Neural cell (in vitro differentiated cells): ENCODE measurements at regions not wholly inside any gene's neighbourhood (a gene's known extent, or its start where the extent isn't known, plus 50 kb on each side); places are given as distances from the start of the nearest gene placed in this dataset.
"Not testable (repeated sequence)": the region's sequence is repeated elsewhere in the genome, so short reads cannot be mapped to it uniquely, and the experiment has no call there.

Experiments used
- H2AFZ ChIP-seq: fragments of 200-600, 300-800 bp; sonication (generic), shearing (Covaris generic); 2 replicates; pipeline ENCODE4 v1.6.0; 2014; ENCODE audit warnings: low read depth, mild to moderate bottlenecking, antibody characterized with exemption, low read length, moderate library complexity
- H3F3A ChIP-seq: fragments of 200-600 bp; shearing (Covaris generic); 2 replicates; pipeline ENCODE4 v1.6.1; 2016; ENCODE audit warnings: mild to moderate bottlenecking, moderate library complexity, mixed read lengths, antibody characterized with exemption, low read length; ENCODE audit not compliant: insufficient read depth, poor library complexity, severe bottlenecking
- H3K27ac ChIP-seq: fragments of 200-600, 300-800 bp; sonication (generic), shearing (Covaris generic); 2 replicates; pipeline ENCODE4 v1.5.1; 2014; ENCODE audit warnings: mild to moderate bottlenecking, low read length, moderate library complexity
- H3K27me3 ChIP-seq: fragments of 300-800, 200-600 bp; sonication (generic), shearing (Covaris generic); 2 replicates; pipeline ENCODE4 v1.6.0; 2014; ENCODE audit warnings: mild to moderate bottlenecking, low read depth, low read length, moderate library complexity; ENCODE audit not compliant: insufficient read depth
- H3K36me3 ChIP-seq: fragments of 300-800, 200-600 bp; sonication (generic), shearing (Covaris generic); 2 replicates; pipeline ENCODE4 v1.5.1; 2014; ENCODE audit warnings: mild to moderate bottlenecking, antibody characterized with exemption, low read length, moderate library complexity; ENCODE audit not compliant: insufficient read depth
- H3K4me2 ChIP-seq: fragments of 300-800, 200-600 bp; sonication (generic), shearing (Covaris generic); 2 replicates; pipeline ENCODE4 v1.6.0; 2014; ENCODE audit warnings: mild to moderate bottlenecking, low read length
- H3K4me3 ChIP-seq: fragments of 300-800, 200-600 bp; sonication (generic), shearing (Covaris generic); 2 replicates; pipeline ENCODE4 v1.5.1; 2014; ENCODE audit warnings: mild to moderate bottlenecking, low read length, moderate library complexity
- H3K79me2 ChIP-seq: fragments of 200-600 bp; shearing (Covaris generic); replicated peaks from 2 replicates; pipeline ENCODE4 v1.6.0; 2014; ENCODE audit warnings: mild to moderate bottlenecking, low read length, moderate library complexity; ENCODE audit not compliant: insufficient read depth
- H3K9ac ChIP-seq: fragments of 300-800, 200-600 bp; sonication (generic), shearing (Covaris generic); 2 replicates; pipeline ENCODE4 v1.6.1; 2016; ENCODE audit warnings: mild to moderate bottlenecking, low read length, mixed read lengths
- H3K9me2 ChIP-seq: fragments of 200-600 bp; shearing (Covaris generic); 2 replicates; pipeline ENCODE4 v1.6.1; 2016; ENCODE audit warnings: mild to moderate bottlenecking, low read length, mixed read lengths; ENCODE audit not compliant: insufficient read depth
- H3K9me3 ChIP-seq: fragments of 200-600, 300-800 bp; sonication (generic), shearing (Covaris generic); 2 replicates; pipeline ENCODE4 v1.6.1; 2016; ENCODE audit warnings: mild to moderate bottlenecking, mixed run types, low read length, moderate library complexity, mixed read lengths
- H4K20me1 ChIP-seq: fragments of 200-600 bp; shearing (Covaris generic); 2 replicates; pipeline ENCODE4 v1.6.1; 2016; ENCODE audit warnings: mild to moderate bottlenecking, mixed run types; ENCODE audit not compliant: insufficient read depth
- EP300 ChIP-seq: fragments of 450-650 bp; conservative IDR thresholded peaks from 2 replicates; pipeline ENCODE4 v1.6.1; 2014; ENCODE audit warnings: antibody characterized with exemption, mild to moderate bottlenecking, moderate library complexity; ENCODE audit not compliant: poor library complexity, severe bottlenecking
- EZH2 ChIP-seq: fragments of 200-600, 300-800 bp; shearing (Covaris generic), sonication (generic); IDR thresholded peaks from 2 replicates; pipeline ENCODE4 v1.6.1; 2014; ENCODE audit warnings: antibody characterized with exemption, low read length, borderline replicate concordance, mild to moderate bottlenecking; ENCODE audit not compliant: insufficient read depth, poor library complexity, severe bottlenecking
- MXI1 ChIP-seq: fragments of 450-650 bp; conservative IDR thresholded peaks from 2 replicates; pipeline ENCODE4 v1.6.1; 2014; ENCODE audit warnings: antibody characterized with exemption, mild to moderate bottlenecking; ENCODE audit not compliant: poor library complexity, severe bottlenecking
- POLR2AphosphoS5 ChIP-seq: IDR thresholded peaks from 2 replicates; pipeline ENCODE4 v1.6.1; 2012
- RAD21 ChIP-seq: fragments of 450-650 bp; conservative IDR thresholded peaks from 2 replicates; pipeline ENCODE4 v1.6.1; 2014; ENCODE audit warnings: antibody characterized with exemption, mild to moderate bottlenecking, moderate library complexity
- SMC3 ChIP-seq: fragments of 450-650 bp; conservative IDR thresholded peaks from 2 replicates; pipeline ENCODE4 v1.6.1; 2014; ENCODE audit warnings: antibody characterized with exemption, mild to moderate bottlenecking, moderate library complexity; ENCODE audit not compliant: poor library complexity
- TAF1 ChIP-seq: IDR thresholded peaks from 2 replicates; pipeline ENCODE4 v1.6.1; 2012; ENCODE audit warnings: low read depth
- TF ChIP-seq, protein P1 (sequence below): IDR thresholded peaks from 2 replicates; pipeline ENCODE4 v1.6.1; 2012; ENCODE audit warnings: borderline replicate concordance
- TF ChIP-seq, protein P2 (sequence below): fragments of 450-650 bp; IDR thresholded peaks from 2 replicates; pipeline ENCODE4 v1.5.1; 2014; ENCODE audit warnings: antibody characterized with exemption, mild to moderate bottlenecking, moderate library complexity; ENCODE audit not compliant: poor library complexity, severe bottlenecking

DNA sequence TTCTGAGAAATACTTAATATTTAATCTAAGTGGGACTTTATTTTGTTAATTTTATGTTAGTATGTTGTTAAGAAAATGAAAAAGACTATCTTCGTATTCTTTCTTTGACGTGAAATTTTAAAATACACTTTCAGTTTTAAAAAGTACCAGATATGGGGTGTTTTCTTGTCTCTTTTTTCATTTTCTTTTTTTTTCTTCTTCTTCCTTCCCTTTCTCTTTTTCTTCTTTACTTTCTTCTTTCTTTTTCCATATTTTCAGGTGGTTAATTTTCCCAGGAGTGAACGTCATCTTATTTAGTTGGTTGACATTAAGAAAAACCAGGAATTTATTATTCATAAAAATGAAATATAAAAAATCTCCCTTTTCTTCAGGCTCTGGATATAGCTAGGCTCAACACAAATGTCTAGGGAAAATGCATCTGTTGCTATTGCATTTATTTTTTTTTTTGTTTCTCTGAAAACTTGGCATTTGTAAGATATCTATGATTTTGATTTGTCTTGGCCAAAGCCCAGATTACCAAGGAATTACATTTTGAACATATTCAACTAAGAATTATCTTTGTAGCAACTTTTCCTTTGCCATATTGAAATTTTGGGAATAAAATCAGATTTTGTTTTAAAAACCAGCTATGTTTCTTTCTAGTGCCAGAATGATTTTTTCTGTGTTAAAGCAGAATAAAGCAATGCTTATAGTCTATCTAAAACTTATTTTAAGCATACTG, 241.3 kb upstream of the FOXP2 start:
- Histone ChIP-seq H3F3A (no peaks in the 10 kb centered on the region), H3K79me2 (no peaks in the 10 kb centered on the region), H3K27ac (no peak overlapping the region), H3K9ac (no peak overlapping the region), H3K4me2 (no peak overlapping the region), H3K9me3 (no peaks in the 10 kb centered on the region), H3K36me3 (no peaks in the 10 kb centered on the region), H3K4me3 (no peak overlapping the region), H4K20me1 (no peaks in the 10 kb centered on the region), H3K27me3 (no peaks in the 10 kb centered on the region), H3K9me2 (no peaks in the 10 kb centered on the region), H2AFZ (no peak overlapping the region)
- TF ChIP-seq TAF1 = no peak
- TF ChIP-seq POLR2AphosphoS5 = no peak
- TF ChIP-seq, protein P1, sequence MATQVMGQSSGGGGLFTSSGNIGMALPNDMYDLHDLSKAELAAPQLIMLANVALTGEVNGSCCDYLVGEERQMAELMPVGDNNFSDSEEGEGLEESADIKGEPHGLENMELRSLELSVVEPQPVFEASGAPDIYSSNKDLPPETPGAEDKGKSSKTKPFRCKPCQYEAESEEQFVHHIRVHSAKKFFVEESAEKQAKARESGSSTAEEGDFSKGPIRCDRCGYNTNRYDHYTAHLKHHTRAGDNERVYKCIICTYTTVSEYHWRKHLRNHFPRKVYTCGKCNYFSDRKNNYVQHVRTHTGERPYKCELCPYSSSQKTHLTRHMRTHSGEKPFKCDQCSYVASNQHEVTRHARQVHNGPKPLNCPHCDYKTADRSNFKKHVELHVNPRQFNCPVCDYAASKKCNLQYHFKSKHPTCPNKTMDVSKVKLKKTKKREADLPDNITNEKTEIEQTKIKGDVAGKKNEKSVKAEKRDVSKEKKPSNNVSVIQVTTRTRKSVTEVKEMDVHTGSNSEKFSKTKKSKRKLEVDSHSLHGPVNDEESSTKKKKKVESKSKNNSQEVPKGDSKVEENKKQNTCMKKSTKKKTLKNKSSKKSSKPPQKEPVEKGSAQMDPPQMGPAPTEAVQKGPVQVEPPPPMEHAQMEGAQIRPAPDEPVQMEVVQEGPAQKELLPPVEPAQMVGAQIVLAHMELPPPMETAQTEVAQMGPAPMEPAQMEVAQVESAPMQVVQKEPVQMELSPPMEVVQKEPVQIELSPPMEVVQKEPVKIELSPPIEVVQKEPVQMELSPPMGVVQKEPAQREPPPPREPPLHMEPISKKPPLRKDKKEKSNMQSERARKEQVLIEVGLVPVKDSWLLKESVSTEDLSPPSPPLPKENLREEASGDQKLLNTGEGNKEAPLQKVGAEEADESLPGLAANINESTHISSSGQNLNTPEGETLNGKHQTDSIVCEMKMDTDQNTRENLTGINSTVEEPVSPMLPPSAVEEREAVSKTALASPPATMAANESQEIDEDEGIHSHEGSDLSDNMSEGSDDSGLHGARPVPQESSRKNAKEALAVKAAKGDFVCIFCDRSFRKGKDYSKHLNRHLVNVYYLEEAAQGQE = no peak
- no peak for TF ChIP-seq SMC3
- no peak for TF ChIP-seq EP300
- TF ChIP-seq, protein P2, sequence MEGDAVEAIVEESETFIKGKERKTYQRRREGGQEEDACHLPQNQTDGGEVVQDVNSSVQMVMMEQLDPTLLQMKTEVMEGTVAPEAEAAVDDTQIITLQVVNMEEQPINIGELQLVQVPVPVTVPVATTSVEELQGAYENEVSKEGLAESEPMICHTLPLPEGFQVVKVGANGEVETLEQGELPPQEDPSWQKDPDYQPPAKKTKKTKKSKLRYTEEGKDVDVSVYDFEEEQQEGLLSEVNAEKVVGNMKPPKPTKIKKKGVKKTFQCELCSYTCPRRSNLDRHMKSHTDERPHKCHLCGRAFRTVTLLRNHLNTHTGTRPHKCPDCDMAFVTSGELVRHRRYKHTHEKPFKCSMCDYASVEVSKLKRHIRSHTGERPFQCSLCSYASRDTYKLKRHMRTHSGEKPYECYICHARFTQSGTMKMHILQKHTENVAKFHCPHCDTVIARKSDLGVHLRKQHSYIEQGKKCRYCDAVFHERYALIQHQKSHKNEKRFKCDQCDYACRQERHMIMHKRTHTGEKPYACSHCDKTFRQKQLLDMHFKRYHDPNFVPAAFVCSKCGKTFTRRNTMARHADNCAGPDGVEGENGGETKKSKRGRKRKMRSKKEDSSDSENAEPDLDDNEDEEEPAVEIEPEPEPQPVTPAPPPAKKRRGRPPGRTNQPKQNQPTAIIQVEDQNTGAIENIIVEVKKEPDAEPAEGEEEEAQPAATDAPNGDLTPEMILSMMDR = no peak
- TF ChIP-seq MXI1 = no peak
- TF ChIP-seq RAD21 = no peak

DNA sequence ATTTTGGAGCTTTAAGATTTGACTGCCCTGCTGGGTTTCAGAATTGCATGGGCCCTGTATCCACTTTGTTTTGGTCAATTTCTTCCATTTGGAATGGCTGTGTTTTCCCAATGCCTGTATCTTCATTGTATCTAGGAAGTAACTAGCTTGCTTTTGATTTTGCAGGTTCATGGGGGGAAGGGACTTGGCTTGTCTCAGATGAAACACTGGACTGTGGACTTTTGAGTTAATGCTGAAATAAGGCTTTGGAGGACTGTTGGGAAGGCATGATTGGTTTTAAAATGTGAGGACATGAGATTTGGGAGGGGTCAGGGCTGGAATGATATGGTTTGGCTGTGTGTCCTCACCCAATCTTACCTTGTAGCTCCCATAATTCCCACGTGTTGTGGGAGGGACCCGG, 245.2 kb upstream of the FOXP2 start:
- not testable (repeated sequence) for H4K20me1 ChIP-seq, H2AFZ ChIP-seq, H3K36me3 ChIP-seq, H3K4me2 ChIP-seq, H3K4me3 ChIP-seq, H3K27me3 ChIP-seq, H3K9ac ChIP-seq, H3K9me3 ChIP-seq, H3K9me2 ChIP-seq, H3K27ac ChIP-seq, H3K79me2 ChIP-seq, H3F3A ChIP-seq

DNA sequence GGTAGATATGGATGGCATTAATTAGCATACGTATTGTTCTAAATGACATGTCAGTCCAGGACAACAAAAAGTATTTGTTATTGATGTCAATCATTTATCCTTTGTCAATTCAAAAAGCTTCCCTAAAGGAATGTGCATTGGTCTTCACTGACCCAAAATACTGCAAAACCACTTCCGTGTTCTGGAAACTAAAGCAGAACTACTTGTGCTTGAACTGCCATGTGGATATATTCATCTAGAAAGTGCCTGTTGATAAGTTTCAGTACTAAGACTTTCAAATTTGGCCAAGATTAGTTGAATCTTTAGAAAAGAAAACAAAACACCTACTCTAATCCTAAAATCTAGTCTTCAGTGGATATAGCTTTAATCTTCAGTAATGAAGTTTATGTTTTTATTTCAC, 242.1 kb upstream of the PPP1R3A start:
- no peak overlapping the region for H3K9ac ChIP-seq

More for the DNA sequence above, 242.1 kb upstream of the PPP1R3A start:
- Histone ChIP-seq H3K27ac (no peak overlapping the region), H3F3A (no peaks in the 10 kb centered on the region), H3K4me3 (no peak overlapping the region), H3K9me3 (no peaks in the 10 kb centered on the region), H3K4me2 (no peak overlapping the region), H3K79me2 (no peaks in the 10 kb centered on the region), H4K20me1 (no peaks in the 10 kb centered on the region), H3K9me2 (no peaks in the 10 kb centered on the region), H2AFZ (no peak overlapping the region), H3K36me3 (no peaks in the 10 kb centered on the region), H3K27me3 (no peaks in the 10 kb centered on the region)
- no peak for TF ChIP-seq SMC3
- no peak for TF ChIP-seq RAD21
- TF ChIP-seq, protein P1 = no peak
- no peak for TF ChIP-seq TAF1
- TF ChIP-seq POLR2AphosphoS5 = no peak
- TF ChIP-seq, protein P2 = no peak
- TF ChIP-seq EP300 = no peak
- no peak for TF ChIP-seq EZH2
- TF ChIP-seq MXI1 = no peak
